Inflammatory macrophage treated with lipopolysaccharide for 1 hour (primary cell): ENCODE measurements at regions not wholly inside any gene's neighbourhood (a gene's known extent, or its start where the extent isn't known, plus 50 kb on each side); places are given as distances from the start of the nearest gene placed in this dataset.

Source experiments
- DNase-seq, 2 donors: peaks; one replicate each; pipeline ENCODE4 v3.0.0-alpha.2; 2020 to 2022

DNA sequence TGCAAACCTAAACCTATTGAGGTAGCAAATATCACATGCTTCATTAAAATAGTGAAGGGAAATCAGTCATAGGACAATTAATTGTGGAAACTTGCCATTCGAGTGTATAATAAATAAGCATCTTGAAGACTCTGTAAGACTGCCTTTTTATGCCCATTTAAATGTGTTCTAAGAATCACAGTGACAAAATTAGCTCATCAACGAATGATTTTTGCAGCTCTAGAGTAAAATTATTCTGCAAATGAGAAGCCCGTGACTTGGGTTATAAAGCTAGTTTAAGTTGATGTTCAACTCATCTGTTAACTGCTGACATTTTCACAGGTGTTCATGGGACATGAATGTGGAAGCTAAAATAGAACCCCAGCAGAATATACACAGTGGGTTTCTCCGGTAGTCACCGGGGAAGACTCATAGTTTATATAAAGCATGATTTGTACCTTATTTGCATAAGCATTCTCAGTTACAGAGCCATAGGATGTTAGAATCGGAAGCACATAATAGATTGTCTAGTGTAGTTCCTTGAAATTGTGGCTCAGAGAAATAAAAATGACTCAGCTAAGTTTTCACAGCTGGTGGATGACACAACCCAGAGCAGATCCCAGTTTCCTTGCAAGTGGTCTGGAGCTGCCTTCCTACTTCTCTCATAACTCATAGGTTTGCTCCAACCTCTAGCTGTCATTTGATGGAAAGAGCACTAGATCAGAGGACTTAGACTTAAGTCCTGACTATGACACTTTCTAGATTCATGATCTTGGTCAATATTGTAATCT lies 107.3 kb downstream of the UCHL5 start:
- peak; percentile 77 to 80 for DNase-seq

DNA sequence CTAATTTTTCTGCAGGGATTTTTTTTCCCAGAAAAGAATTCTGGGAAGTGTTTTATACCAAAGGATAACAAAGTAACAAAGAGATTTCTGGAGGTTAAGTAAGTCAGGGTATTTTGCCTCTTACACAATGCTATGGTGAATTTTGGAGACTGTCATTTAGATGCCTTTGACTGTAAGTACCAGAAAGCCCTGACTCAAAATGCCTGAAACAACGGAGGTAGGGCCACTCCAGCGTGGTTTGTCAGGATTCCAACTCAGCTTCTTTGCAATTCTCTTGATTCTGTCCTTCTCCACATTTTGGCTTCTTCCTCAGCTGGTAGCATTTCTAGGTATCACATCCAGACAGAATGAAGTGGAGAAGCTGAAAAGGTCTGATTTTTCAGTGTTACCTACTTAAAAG lies 106.5 kb downstream of the UCHL5 start:
- peak; percentile 26 to 33 for DNase-seq

DNA sequence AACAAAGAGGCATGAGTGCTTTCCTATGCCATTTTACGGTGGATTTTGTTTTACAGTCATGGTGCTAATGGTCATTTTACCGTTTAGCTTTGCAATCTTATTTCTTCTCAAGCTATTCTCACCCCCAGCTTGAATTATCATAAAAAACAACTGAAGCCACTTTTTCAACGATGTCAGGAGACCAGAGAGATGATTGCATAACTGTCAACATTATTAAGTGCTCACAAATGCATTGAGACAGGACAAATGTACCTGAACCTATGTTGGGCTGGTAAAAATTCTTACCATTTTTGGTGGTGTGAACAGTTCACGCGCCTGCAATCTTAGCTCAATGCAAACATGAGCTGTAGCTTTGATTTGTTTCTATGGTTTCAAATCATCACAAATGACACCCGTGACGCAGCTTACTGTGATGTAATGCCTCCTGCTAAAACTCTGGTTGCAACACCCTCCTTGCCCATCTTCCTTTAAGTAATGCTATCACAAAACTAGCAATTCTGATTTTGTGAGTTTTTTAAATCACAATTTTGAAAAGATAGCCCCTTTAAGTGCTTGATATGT lies 104.4 kb downstream of the UCHL5 start:
- peak; percentile 56 to 86 for DNase-seq

DNA sequence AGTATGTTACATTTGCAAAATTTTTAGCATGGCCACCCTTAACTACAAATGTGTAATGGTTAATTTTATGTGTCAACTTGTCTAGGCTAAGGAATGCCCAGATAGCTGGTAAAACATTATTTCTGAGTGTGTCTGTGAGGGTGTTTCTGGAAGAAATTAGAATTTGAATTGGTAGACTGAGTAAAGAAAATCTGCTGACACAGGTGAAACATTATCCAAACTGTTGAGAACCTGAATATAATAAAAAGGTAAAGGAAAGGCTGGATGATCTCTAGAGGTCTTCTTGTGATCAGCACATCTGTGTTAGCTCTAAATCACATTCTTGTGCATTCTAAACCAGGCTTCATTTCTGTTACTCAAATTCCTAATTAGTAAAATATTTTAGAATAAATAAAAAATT lies 100.8 kb downstream of the UCHL5 start:
- DNase-seq = no peak

GRCh38 chr1:192958871-192959270 lies 100.3 kb downstream of the UCHL5 start:
- DNase-seq = no peak

GRCh38 chr1:192959657-192960186 lies 99.4 kb downstream of the UCHL5 start:
- DNase-seq = no peak
